OCI-LY7 (cell line): ENCODE measurements at regions not wholly inside any gene's neighbourhood (a gene's known extent, or its start where the extent isn't known, plus 50 kb on each side); places are given as distances from the start of the nearest gene placed in this dataset.

ENCODE experiments used
- BruUV-seq: library from RNA; stranded (reverse); fragments of 400-500 nt; replicated peaks from 2 replicates; lab custom pipeline; 2021; lab: Mats Ljungman, UMichigan
- CTCF ChIA-PET: fragments of 300-600 bp; sonication (Branson Sonifier 250); formaldehyde crosslinking; loops from one replicate; lab custom pipeline; 2022; ENCODE audit warnings: antibody characterized with exemption; ENCODE audit not compliant: unreplicated experiment; lab: Charles Lee
- POLR2A ChIA-PET: fragments of 300-600 bp; sonication (Branson Sonifier 250); formaldehyde crosslinking; loops from one replicate; lab custom pipeline; 2022; ENCODE audit warnings: antibody characterized with exemption; lab: Charles Lee
- DNase-seq: peaks from one replicate; pipeline ENCODE4 v3.0.0-alpha.2; 2015; ENCODE audit warnings: low spot score
- H2AFZ ChIP-seq: fragments of 200-600 bp; sonication (generic), shearing (Covaris generic); 2 replicates; pipeline ENCODE4 v1.6.1; 2014; ENCODE audit warnings: mild to moderate bottlenecking, antibody characterized with exemption, low read length, moderate library complexity
- H3K27ac ChIP-seq: fragments of 200-600 bp; sonication (generic); 2 replicates; pipeline ENCODE4 v1.5.1; 2014; ENCODE audit warnings: mixed run types, low read depth, mild to moderate bottlenecking, moderate library complexity, low read length, inconsistent platforms; ENCODE audit not compliant: poor library complexity, severe bottlenecking
- H3K36me3 ChIP-seq: fragments of 200-600 bp; sonication (generic); 2 replicates; pipeline ENCODE4 v1.6.1; 2014; ENCODE audit warnings: mild to moderate bottlenecking, antibody characterized with exemption, low read length, moderate library complexity, mixed read lengths; ENCODE audit not compliant: insufficient read depth
- H3K4me1 ChIP-seq: fragments of 200-600 bp; sonication (generic); 2 replicates; pipeline ENCODE4 v1.5.1; 2014; ENCODE audit warnings: mild to moderate bottlenecking, low read length; ENCODE audit not compliant: insufficient read depth, poor library complexity, severe bottlenecking
- H3K4me2 ChIP-seq: fragments of 200-600 bp; sonication (generic); 2 replicates; pipeline ENCODE4 v1.6.1; 2014; ENCODE audit warnings: mild to moderate bottlenecking, low read length
- H3K4me3 ChIP-seq: fragments of 200-600 bp; sonication (generic); 2 replicates; pipeline ENCODE4 v1.5.1; 2014; ENCODE audit warnings: mild to moderate bottlenecking, low read depth, low read length; ENCODE audit not compliant: poor library complexity, severe bottlenecking
- H3K79me2 ChIP-seq: fragments of 200-600 bp; sonication (generic); 2 replicates; pipeline ENCODE4 v1.6.1; 2016; ENCODE audit warnings: low read depth, mild to moderate bottlenecking, low read length, moderate library complexity, mixed read lengths; ENCODE audit not compliant: insufficient read depth
- H3K9me2 ChIP-seq: fragments of 200-600 bp; sonication (generic); 2 replicates; pipeline ENCODE4 v1.6.1; 2016; ENCODE audit warnings: mild to moderate bottlenecking, low read length, mixed read lengths; ENCODE audit not compliant: insufficient read depth
- H3K9me3 ChIP-seq: fragments of 200-600 bp; sonication (generic); 2 replicates; pipeline ENCODE4 v1.6.1; 2014; ENCODE audit warnings: mild to moderate bottlenecking, mixed run types, low read length, mixed read lengths
- H4K20me1 ChIP-seq: fragments of 200-600 bp; sonication (generic); 2 replicates; pipeline ENCODE4 v1.6.1; 2014; ENCODE audit warnings: mild to moderate bottlenecking, antibody characterized with exemption, low read length, moderate library complexity, mixed read lengths; ENCODE audit not compliant: insufficient read depth
- CTCF ChIP-seq: fragments of 200-600 bp; sonication (generic); conservative IDR thresholded peaks from 2 replicates; pipeline ENCODE4 v1.5.1; 2014; ENCODE audit warnings: mild to moderate bottlenecking, antibody characterized with exemption, low read length, moderate library complexity, mixed read lengths
- EZH2phosphoT487 ChIP-seq: fragments of 200-600 bp; sonication (generic); IDR thresholded peaks from 2 replicates; pipeline ENCODE4 v1.6.1; 2018; ENCODE audit warnings: low read depth, borderline replicate concordance, mild to moderate bottlenecking, mixed run types, antibody characterized with exemption, low read length, moderate library complexity, mixed read lengths
- intact Hi-C: fragments of 100-400 bp; cut with micrococcal nuclease; formaldehyde crosslinking; loops from one replicate; pipeline ENCODE4 v1.10.0; 2022; ENCODE audit not compliant: unreplicated experiment

GRCh38 chr2:223232896-223233295 lies 180.9 kb downstream of the KCNE4 start:
- Histone ChIP-seq H3K4me3 (no peak overlapping the region), H3K9me3 (no peaks in the 10 kb centered on the region), H3K4me1 (no peaks in the 10 kb centered on the region), H3K27ac (no peak overlapping the region), H3K4me2 (no peak overlapping the region), H2AFZ (no peak overlapping the region), H3K9me2 (no peaks in the 10 kb centered on the region), H3K79me2 (no peaks in the 10 kb centered on the region), H4K20me1 (no peaks in the 10 kb centered on the region), H3K36me3 (no peaks in the 10 kb centered on the region)
- BruUV-seq, result no TSS peak
- TF ChIP-seq EZH2phosphoT487 (no peak), CTCF (no peak)
- CTCF ChIA-PET, result no interaction called here
- POLR2A ChIA-PET, result no interaction called here
- DNase-seq, result no peak
- intact Hi-C loops, result no loop called here

- H3K4me1 ChIP-seq, result no peaks in the 10 kb centered on the region
- TF ChIP-seq CTCF, result no peak
- no peak for TF ChIP-seq EZH2phosphoT487
Measured at GRCh38 chr2:223235986-223236385, 184.0 kb downstream of the KCNE4 start.

GRCh38 chr2:223238301-223238700 lies 186.3 kb downstream of the KCNE4 start:
- TF ChIP-seq CTCF (no peak), EZH2phosphoT487 (no peak)
- Histone ChIP-seq H4K20me1 (no peaks in the 10 kb centered on the region), H3K4me2 (no peak overlapping the region), H3K9me3 (no peaks in the 10 kb centered on the region), H3K9me2 (no peaks in the 10 kb centered on the region), H3K27ac (no peak overlapping the region), H2AFZ (no peak overlapping the region), H3K36me3 (no peaks in the 10 kb centered on the region), H3K79me2 (no peaks in the 10 kb centered on the region), H3K4me3 (no peak overlapping the region), H3K4me1 (no peaks in the 10 kb centered on the region)
- ChIA-PET POLR2A (interaction anchor here (0.7 kb wide), 1 partner anchor 14 kb away, joined by 4 read pairs; no protein-coding TSS in a partner anchor), CTCF (no interaction called here)
- no peak for DNase-seq
- no TSS peak for BruUV-seq
- intact Hi-C loops, result no loop called here

More at GRCh38 chr2:223235986-223236385, 184.0 kb downstream of the KCNE4 start:
- ChIA-PET POLR2A (interaction anchor here (0.6 kb wide), 2 partner anchors 41 to 1026 kb away, joined by 3 read pairs; no protein-coding TSS in a partner anchor), CTCF (no interaction called here)
- Histone ChIP-seq H3K27ac (no peak overlapping the region), H3K4me2 (no peak overlapping the region), H4K20me1 (no peaks in the 10 kb centered on the region), H2AFZ (no peak overlapping the region), H3K4me3 (no peak overlapping the region), H3K36me3 (no peaks in the 10 kb centered on the region), H3K9me2 (no peaks in the 10 kb centered on the region), H3K9me3 (no peaks in the 10 kb centered on the region), H3K79me2 (no peaks in the 10 kb centered on the region)
- BruUV-seq, result no TSS peak
- intact Hi-C loops, result no loop called here
- no peak for DNase-seq
